GM18517 (cell line): ENCODE measurements at regions not wholly inside any gene's neighbourhood (a gene's known extent, or its start where the extent isn't known, plus 50 kb on each side); places are given as distances from the start of the nearest gene placed in this dataset.

Source experiments
- ATAC-seq: cut with Tn5 transposase; IDR thresholded peaks from one replicate; pipeline ENCODE4 v1.9.1; 2021; ENCODE audit warnings: mild to moderate bottlenecking, moderate library complexity; ENCODE audit not compliant: unreplicated experiment

- ATAC-seq: no peak
Measured at GRCh38 chr2:898319-898718, 52.3 kb upstream of the SNTG2 start.

DNA sequence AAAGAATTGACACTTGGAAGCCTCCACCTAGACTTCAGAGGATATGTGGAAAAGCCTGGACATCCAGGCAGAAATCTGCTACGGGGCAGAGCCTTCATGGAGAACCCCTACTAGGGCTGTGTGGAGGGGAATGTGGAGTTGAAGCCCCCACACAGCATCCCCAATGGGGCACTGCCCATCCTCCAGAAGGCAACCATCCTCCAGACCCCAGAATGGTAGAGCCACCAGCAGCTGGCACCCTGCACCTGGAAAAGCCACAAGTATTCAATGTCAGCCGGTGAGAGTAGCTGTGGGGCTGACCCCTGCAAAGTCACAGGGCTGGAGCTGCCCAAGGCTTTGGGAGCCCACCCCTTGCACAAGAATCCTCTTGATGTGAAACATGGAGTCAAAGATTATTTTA is 53.6 kb upstream of the SNTG2 start:
- no peak for ATAC-seq

- ATAC-seq: no peak
Measured at GRCh38 chr2:893311-893710, 57.3 kb upstream of the SNTG2 start.

DNA sequence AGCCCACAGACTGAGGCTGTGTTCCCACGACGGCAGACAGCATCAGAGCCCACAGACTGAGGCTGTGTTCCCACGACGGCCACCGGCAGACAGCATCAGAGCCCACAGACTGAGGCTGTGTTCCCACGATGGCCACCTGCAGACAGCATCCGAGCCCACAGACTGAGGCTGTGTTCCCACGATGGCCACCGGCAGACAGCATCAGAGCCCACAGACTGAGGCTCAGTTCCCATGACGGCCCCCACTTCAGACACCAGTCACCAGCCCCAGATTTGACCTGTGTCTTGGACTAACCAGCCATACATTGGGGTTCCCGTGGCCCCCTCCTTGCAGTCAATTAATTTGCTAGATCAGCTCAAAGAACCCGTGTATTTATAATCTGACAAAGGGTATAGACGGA is 57.8 kb upstream of the SNTG2 start:
- ATAC-seq: no peak

GRCh38 chr2:892401-892800 is 58.2 kb upstream of the SNTG2 start:
- ATAC-seq: no peak

DNA sequence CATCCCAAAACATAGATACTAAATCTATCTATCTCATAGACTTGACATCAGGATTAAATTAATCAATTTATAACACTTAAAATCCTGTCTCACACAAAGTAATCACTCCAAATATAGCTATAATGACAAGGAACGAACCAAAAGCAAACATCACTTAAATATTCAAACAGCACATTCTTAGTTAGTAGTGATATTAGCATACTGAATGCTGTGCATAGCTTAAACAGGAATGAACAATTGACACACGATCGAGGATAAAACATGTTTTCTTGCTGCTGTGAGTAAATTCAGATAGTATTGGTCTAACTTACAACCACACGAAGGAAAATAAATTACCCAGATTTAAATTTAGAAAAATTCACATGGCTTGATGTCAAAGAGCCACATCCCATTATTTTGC is 58.9 kb upstream of the SNTG2 start:
- no peak for ATAC-seq

DNA sequence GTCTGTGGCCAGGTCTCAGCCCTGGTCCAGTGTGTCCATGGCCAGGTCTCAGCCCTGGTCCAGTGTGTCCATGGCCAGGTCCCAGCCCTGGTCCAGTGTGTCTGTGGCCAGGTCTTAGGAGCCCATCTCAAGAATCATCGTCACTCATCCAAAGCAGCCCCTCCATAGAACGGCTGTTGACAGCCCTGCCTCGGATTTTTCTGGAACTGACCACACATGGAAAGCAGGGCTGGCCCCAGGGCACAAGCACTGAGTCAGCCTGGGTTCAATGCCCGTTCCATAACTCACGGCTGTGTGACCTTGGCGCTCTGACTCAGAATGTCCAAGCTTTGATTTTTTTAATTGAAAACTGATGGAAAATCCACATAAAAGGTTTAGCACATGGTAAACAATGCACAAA is 59.9 kb upstream of the SNTG2 start:
- no peak for ATAC-seq

DNA sequence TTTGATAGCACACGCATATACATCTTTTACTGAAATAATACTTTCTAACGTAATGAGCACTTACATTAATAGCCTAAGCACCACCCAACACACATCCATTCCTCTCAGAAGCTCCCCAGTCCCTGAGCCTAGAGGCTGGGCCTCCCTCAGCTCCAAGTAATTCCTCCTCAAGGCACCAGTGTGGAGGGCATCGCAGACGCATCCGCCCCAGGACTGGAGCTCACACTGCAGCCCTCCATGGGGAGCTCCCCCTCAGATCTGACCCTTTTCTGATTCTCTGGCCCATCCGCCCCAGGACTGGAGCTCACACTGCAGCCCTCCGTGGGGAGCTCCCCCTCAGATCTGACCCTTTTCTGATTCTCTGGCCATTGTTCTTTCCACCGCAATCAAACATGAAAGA is 60.4 kb upstream of the SNTG2 start:
- ATAC-seq: no peak

DNA sequence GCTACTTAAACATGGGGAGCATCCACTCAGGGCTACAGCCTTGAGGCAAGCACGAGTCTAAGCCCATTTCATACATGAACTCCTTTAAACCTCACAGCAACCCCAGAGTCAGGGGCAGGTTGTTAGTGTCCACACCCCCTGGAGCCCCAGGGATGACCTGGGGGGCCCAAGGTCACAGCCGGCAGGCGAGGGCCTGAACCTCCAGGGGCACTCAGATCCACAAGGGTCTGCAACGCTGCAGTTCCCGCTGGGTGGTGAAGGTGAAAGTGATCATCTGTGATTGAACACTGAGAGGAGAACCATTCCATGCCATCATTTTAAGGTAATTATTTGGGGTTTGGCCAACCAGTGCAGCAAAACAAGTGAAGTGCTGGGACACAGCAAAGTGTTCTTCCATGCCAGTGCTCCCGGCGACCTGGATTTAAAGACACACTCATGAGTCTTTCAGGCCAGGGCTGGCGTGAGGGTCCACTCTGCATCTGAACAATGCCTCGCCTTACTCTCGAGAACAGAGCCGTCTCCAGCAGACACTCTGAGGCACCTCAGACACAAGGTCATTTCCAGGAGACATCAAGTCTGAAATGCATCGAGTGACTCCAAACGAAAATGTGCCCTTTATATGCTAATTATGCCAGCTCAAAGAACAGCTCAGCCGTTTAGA is 61.6 kb upstream of the SNTG2 start:
- ATAC-seq: no peak

GRCh38 chr2:888211-888801 is 62.3 kb upstream of the SNTG2 start:
- no peak for ATAC-seq

DNA sequence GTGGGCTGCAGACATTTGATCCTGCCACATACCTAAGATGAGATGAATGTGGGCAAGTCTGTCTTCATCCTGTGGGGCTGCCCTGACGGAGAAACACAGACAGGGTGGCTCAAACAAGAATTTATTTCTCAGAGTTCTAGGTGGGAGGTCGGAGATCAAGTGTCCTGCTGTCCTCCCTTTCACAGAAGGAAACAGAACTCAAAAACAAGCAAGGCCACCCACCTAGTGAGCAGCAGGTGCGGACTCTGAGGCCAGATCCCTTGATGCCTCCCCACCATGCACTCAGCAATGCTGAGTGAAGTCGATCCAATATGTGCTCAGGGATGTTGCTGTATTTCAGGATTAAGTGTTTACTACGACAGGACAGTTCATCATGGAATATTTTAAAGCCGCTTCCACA is 63.0 kb upstream of the SNTG2 start:
- ATAC-seq: no peak

GRCh38 chr2:886072-887022 is 64.3 kb upstream of the SNTG2 start:
- no peak for ATAC-seq

GRCh38 chr2:885230-886071 is 65.2 kb upstream of the SNTG2 start:
- no peak for ATAC-seq

GRCh38 chr2:883803-884748 is 66.6 kb upstream of the SNTG2 start:
- no peak for ATAC-seq

DNA sequence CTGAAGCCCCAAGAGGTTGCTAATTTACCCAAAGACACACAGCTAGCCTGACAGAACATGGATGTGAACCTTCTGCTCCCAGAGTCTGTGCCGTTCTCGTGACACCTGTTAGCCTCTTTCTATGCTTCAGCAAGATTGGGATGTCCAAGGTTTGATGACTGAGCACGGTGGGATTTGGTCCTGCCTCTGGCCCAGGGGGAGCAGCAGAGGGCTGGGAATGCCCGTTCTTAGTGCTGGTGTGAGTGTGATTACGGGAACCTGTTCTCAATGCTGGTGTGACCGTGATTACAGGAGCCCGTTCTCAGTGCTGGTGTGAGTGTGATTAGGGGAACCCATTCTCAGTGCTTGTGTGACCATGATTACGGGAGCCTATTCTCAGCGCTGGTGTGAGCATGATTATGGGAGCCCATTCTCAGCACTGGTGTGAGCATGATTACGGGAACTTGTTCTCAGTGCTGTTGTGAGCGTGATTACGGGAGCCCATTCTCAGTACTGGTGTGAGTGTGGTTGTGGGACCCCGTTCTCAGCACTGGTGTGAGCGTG is 67.3 kb upstream of the SNTG2 start:
- ATAC-seq: no peak

GRCh38 chr2:881204-881918 is 69.3 kb upstream of the SNTG2 start:
- peak; percentile 88 for ATAC-seq

DNA sequence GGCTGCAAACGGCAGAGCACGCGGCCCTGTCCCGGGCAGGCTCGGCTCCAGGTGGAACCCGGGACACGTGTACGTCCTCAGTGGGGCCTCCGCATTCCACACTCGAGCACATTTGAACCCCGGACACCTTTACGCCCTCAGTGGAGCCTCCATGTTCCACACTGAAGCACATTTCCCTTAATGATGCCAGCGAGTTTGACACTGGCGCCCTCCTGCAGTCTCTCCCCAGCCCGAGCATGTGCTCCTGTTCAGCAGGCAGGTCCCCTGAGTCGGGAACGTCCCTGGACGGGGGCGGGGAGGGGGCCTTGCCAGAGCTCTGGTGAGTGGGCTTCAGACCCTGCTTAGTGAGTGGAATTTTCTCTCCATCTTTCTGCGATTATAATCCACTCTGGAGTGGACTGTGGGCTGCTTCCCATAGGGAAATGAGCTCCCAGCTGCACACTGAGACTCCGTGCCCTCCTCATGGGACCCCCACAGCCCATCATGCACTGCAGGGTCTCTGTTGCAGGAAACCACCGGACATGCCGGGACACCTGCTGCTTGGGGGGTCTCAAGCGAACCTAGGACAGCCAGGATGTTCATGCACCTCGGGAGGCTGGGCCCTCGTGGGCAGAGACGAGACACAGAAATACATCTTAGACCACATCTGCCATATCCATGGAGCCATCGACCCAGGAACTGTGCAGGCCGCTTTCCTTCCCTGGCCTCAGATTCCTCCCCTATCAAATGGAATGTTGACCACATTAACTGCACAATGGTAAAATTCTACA is 70.3 kb upstream of the SNTG2 start:
- no peak for ATAC-seq

DNA sequence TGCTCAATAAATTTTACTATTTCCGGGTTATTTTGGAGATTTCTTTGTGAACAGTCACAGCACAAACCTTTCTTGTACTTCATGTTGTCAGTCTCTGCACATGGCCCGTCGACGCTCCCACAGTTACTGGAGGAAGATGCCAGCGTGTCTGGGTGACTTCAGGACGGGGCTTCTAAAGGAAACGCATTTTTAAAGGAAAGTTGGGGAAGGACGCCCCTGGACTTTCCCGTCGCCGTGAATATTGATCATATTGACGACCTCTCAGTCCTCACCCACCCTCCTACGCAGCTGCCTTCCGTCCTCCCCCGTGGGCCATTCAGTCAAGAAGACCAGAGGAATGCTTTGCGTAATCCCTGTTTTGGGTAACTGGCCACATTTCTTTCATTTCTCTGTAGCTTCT is 71.1 kb upstream of the SNTG2 start:
- ATAC-seq: no peak
